ENCODE measurements at regions not wholly inside any gene's neighbourhood (a gene's known extent, or its start where the extent isn't known, plus 50 kb on each side); places are given as distances from the start of the nearest gene placed in this dataset.
"Not testable (repeated sequence)": the region's sequence is repeated elsewhere in the genome, so short reads cannot be mapped to it uniquely, and the experiment has no call there.

DNA sequence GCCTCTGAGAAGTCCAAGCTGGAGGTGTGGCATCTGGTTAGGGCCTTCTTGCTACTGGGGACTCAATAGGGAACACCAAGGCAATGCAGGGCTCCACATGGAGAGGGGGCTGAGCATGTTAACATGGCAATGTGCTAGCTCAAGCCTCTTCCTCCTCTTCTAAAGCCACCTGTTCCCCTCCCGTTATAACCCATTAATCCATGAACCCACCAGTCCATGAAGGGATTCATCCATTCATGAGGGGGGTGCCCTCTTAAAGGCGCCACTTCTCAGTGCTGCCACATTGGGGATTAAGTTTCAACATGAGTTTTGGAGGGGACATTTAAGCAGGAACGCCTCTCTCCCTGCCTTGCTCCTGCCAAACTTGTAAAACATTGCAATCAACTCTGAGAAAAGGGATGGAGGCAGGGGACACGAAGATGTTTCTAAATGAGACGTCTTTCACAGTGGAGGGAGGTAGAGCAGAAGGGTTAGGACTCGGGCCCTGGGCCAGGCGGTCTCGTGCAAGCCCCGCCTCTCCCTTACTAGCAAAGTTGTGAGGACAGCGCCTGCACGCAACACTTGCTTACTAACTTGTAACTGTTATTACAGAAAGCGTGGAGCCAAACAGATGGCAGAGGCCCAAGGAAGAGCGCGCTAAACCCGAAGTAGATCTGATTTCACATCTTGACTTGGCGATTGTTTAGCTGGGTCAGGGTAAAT lies 118.2 kb upstream of the ZNF516 start:
- Histone ChIP-seq H3K4me3 (ENCODE audit: insufficient read length, low read depth) (no peak overlapping the region), H3K9ac (ENCODE audit: insufficient read length, low read depth) (no peak overlapping the region), H3K4me1 (ENCODE audit: insufficient read depth, insufficient read length) (peaks cover 1% of the 10 kb centered on the region), H3K27me3 (ENCODE audit: insufficient read depth, insufficient read length) (no peaks in the 10 kb centered on the region), H3K9me3 (ENCODE audit: insufficient read depth, low read length) (no peaks in the 10 kb centered on the region), H3K36me3 (ENCODE audit: insufficient read depth, insufficient read length, low read length) (no peaks in the 10 kb centered on the region)
- TF ChIP-seq ZNF274 (IDR thresholded peaks at IDR 0.05; ENCODE audit: low read depth, low read length): no peak
- no peak for TF ChIP-seq YY1 (IDR thresholded peaks at IDR 0.05; ENCODE audit: insufficient read depth, insufficient read length)
- TF ChIP-seq SUZ12 (IDR thresholded peaks at IDR 0.05; ENCODE audit: extremely low read depth, insufficient read depth, insufficient read length): no peak
- no peak for DNase-seq (ENCODE audit: low read depth, low spot score)

DNA sequence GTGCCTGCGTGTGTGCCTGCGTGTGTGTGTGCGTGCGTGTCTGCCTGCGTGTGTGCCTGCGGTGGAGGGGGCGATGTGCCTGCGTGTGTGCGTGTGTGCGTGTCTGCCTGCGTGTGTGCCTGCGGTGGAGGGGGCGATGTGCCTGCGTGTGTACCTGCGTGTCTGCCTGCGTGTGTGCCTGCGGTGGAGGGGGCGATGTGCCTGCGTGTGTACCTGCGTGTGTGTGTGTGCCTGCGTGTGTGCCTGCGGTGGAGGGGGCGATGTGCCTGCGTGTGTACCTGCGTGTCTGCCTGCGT lies 116.7 kb upstream of the ZNF516 start:
- not testable (repeated sequence) for H3K4me1 ChIP-seq (ENCODE audit: insufficient read depth, insufficient read length); DNase-seq (ENCODE audit: low read depth, low spot score); H3K27me3 ChIP-seq (ENCODE audit: insufficient read depth, insufficient read length); H3K9me3 ChIP-seq (ENCODE audit: insufficient read depth, low read length); H3K4me3 ChIP-seq (ENCODE audit: insufficient read length, low read depth); H3K36me3 ChIP-seq (ENCODE audit: insufficient read depth, insufficient read length, low read length); H3K9ac ChIP-seq (ENCODE audit: insufficient read length, low read depth)

DNA sequence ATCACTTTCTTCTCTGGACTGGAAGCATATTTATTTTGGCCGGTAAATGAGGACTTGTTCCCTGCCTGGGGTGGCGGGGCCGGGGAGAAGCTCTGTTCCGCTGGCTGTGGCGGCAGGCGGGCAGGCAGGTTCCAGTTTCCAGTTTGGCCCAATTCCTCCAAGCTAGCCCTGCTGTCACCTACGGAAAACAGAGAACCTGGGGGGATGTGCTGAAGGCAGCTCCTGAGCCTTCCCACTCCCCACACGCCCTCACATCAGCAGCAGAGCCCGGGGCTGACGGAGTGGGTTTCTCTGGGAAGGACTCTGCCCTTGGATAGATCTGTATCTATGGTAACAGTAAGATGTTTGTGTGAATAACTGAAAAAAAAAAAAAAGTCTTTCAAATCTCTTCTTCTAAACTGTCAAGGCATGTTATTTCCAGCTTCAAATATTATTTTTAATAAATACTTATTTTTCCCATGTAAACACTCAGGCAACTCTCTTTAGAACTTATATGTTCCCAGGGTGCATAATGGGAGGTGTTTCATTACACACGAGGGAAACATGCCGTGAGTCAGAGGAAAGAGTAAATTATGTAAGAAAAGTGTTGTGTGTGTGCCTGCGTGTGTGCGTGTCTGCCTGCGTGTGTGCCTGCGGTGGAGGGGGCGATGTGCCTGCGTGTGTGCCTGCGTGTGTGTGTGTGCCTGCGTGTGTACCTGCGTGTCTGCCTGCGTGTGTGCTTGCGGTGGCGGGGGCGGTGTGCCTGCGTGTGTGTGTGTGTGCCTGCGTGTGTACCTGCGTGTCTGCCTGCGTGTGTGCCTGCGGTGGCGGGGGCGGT lies 116.1 kb upstream of the ZNF516 start:
- no peaks in the 10 kb centered on the region for H3K36me3 ChIP-seq (ENCODE audit: insufficient read depth, insufficient read length, low read length)
- no peak for DNase-seq (ENCODE audit: low read depth, low spot score)
- H3K9me3 ChIP-seq (ENCODE audit: insufficient read depth, low read length): no peaks in the 10 kb centered on the region
- no peak for TF ChIP-seq YY1 (IDR thresholded peaks at IDR 0.05; ENCODE audit: insufficient read depth, insufficient read length)
- no peak for TF ChIP-seq ZNF274 (IDR thresholded peaks at IDR 0.05; ENCODE audit: low read depth, low read length)
- no peak for TF ChIP-seq SUZ12 (IDR thresholded peaks at IDR 0.05; ENCODE audit: extremely low read depth, insufficient read depth, insufficient read length)
- H3K4me3 ChIP-seq (ENCODE audit: insufficient read length, low read depth): no peak overlapping the region
- H3K4me1 ChIP-seq (ENCODE audit: insufficient read depth, insufficient read length): no peaks in the 10 kb centered on the region
- H3K9ac ChIP-seq (ENCODE audit: insufficient read length, low read depth): no peak overlapping the region
- H3K27me3 ChIP-seq (ENCODE audit: insufficient read depth, insufficient read length): no peaks in the 10 kb centered on the region

DNA sequence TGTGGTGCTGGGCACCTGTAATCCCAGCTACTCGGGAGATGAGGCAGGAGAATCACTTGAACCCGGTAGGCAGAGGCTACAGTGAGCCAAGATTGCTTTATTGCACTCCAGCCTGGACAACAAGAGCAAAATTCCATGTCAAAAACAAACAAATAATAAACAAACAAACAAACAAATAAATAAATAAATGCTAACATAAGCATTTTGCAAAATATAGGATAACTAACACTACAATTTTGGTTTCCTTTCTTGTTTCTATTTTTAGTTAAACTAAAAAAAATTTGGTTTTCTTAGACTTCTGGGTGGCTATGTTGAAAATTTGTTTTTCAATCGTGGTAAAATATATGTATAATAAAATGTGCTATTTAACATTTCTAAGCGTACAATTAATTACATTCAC lies 115.0 kb upstream of the ZNF516 start:
- TF ChIP-seq YY1 (IDR thresholded peaks at IDR 0.05; ENCODE audit: insufficient read depth, insufficient read length) (no peak), SUZ12 (IDR thresholded peaks at IDR 0.05; ENCODE audit: extremely low read depth, insufficient read depth, insufficient read length) (no peak), ZNF274 (IDR thresholded peaks at IDR 0.05; ENCODE audit: low read depth, low read length) (no peak)
- DNase-seq (ENCODE audit: low read depth, low spot score): no peak
- H3K4me3 ChIP-seq (ENCODE audit: insufficient read length, low read depth): no peak overlapping the region

DNA sequence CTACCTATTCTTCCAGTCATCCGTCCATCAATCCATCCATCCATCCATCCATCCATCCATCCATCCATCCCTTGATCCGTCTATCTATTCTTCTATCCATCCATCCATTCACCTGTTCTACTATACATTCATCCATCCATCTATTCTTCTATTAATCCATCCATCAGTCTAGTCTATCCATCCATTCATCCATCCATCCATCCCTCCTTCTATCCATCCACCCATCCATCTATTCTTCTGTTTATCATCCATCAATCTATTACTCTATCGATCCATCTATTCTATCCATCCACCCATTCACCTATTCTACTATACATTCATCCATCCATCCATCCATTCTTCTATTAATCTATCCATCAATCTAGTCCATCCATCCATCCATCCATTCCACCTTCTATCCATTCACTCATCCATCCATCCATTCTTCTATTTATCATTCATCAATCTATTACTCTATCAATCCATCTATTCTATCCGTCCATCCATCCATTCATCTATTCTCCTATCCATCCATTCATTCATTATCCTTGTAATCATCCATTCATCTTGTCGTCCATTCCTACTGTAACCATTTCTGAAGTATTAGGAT lies 110.4 kb upstream of the ZNF516 start:
- no peaks in the 10 kb centered on the region for H3K27me3 ChIP-seq (ENCODE audit: insufficient read depth, insufficient read length)
- H3K4me3 ChIP-seq (ENCODE audit: insufficient read length, low read depth): no peak overlapping the region
- no peaks in the 10 kb centered on the region for H3K4me1 ChIP-seq (ENCODE audit: insufficient read depth, insufficient read length)
- H3K9me3 ChIP-seq (ENCODE audit: insufficient read depth, low read length): no peaks in the 10 kb centered on the region
- no peaks in the 10 kb centered on the region for H3K36me3 ChIP-seq (ENCODE audit: insufficient read depth, insufficient read length, low read length)
- no peak for DNase-seq (ENCODE audit: low read depth, low spot score)
- no peak overlapping the region for H3K9ac ChIP-seq (ENCODE audit: insufficient read length, low read depth)
- TF ChIP-seq ZNF274 (IDR thresholded peaks at IDR 0.05; ENCODE audit: low read depth, low read length) (no peak), SUZ12 (IDR thresholded peaks at IDR 0.05; ENCODE audit: extremely low read depth, insufficient read depth, insufficient read length) (no peak), YY1 (IDR thresholded peaks at IDR 0.05; ENCODE audit: insufficient read depth, insufficient read length) (no peak)

More for the DNA sequence above, 115.0 kb upstream of the ZNF516 start:
- no peaks in the 10 kb centered on the region for H3K4me1 ChIP-seq (ENCODE audit: insufficient read depth, insufficient read length)
- no peaks in the 10 kb centered on the region for H3K36me3 ChIP-seq (ENCODE audit: insufficient read depth, insufficient read length, low read length)
- no peaks in the 10 kb centered on the region for H3K9me3 ChIP-seq (ENCODE audit: insufficient read depth, low read length)
- H3K27me3 ChIP-seq (ENCODE audit: insufficient read depth, insufficient read length): no peaks in the 10 kb centered on the region
- no peak overlapping the region for H3K9ac ChIP-seq (ENCODE audit: insufficient read length, low read depth)

DNA sequence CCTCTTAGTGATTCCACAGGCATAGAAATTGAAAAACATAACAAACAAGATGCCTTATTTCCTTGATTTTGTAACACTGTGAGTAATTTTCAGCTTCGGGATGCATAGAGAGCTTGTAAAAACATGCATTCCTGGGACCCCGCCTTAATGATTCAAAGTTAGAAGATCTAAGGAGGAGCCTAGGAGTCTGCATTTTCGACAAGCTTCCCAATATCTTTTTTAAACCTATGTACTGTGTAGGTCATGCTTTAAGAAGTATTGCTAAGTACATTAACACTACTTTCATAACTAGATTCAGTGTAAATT lies 109.8 kb upstream of the ZNF516 start:
- H3K27me3 ChIP-seq (ENCODE audit: insufficient read depth, insufficient read length): no peaks in the 10 kb centered on the region
- DNase-seq (ENCODE audit: low read depth, low spot score): no peak
- H3K9ac ChIP-seq (ENCODE audit: insufficient read length, low read depth): no peak overlapping the region
- H3K9me3 ChIP-seq (ENCODE audit: insufficient read depth, low read length): no peaks in the 10 kb centered on the region
- H3K36me3 ChIP-seq (ENCODE audit: insufficient read depth, insufficient read length, low read length): no peaks in the 10 kb centered on the region
- TF ChIP-seq YY1 (IDR thresholded peaks at IDR 0.05; ENCODE audit: insufficient read depth, insufficient read length) (no peak), SUZ12 (IDR thresholded peaks at IDR 0.05; ENCODE audit: extremely low read depth, insufficient read depth, insufficient read length) (no peak), ZNF274 (IDR thresholded peaks at IDR 0.05; ENCODE audit: low read depth, low read length) (no peak)
- no peak overlapping the region for H3K4me3 ChIP-seq (ENCODE audit: insufficient read length, low read depth)
- H3K4me1 ChIP-seq (ENCODE audit: insufficient read depth, insufficient read length): no peaks in the 10 kb centered on the region

DNA sequence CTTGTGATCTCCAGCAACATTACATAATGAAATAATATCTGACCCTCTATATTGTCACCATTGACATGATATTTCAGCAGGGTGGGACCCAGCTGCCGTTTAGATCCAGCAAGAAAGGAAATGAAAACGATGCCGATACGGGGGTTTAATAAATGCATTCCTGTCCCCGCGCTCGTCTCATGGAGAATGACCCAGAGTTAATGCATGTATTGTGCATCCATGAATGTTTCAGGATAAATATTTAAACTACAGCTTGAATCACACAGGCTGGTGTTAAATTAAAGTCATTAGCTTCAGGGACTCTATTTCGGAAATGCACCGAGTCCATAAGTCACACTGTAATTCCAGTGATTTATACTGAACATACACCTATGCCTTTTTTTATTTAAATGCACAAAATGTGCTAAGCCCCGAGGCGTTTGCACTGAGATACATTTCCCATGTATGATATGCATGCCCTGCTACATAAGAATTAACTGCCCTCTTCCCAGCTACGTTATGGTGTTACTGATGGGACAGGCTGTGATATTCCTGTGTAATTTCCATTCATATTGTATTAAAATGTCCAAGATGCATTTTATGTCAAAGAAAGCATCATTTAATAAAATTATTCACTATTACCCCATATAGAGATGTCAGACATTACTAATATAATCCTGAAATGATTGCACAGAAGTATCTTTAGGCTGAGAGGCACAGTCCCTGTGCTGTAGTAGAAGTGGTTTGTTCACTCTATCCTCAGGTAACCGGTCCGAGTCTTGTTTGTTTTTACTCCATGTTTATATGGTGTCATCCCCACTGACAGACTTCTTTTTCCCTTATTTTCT lies 109.3 kb upstream of the ZNF516 start:
- no peaks in the 10 kb centered on the region for H3K4me1 ChIP-seq (ENCODE audit: insufficient read depth, insufficient read length)
- H3K4me3 ChIP-seq (ENCODE audit: insufficient read length, low read depth): no peak overlapping the region
- DNase-seq (ENCODE audit: low read depth, low spot score): no peak
- H3K9me3 ChIP-seq (ENCODE audit: insufficient read depth, low read length): no peaks in the 10 kb centered on the region
- no peak overlapping the region for H3K9ac ChIP-seq (ENCODE audit: insufficient read length, low read depth)
- no peaks in the 10 kb centered on the region for H3K27me3 ChIP-seq (ENCODE audit: insufficient read depth, insufficient read length)
- no peak for TF ChIP-seq ZNF274 (IDR thresholded peaks at IDR 0.05; ENCODE audit: low read depth, low read length)
- H3K36me3 ChIP-seq (ENCODE audit: insufficient read depth, insufficient read length, low read length): no peaks in the 10 kb centered on the region
